GM21825 (cell line): ENCODE measurements at regions not wholly inside any gene's neighbourhood (a gene's known extent, or its start where the extent isn't known, plus 50 kb on each side); places are given as distances from the start of the nearest gene placed in this dataset.
"Not testable (repeated sequence)": the region's sequence is repeated elsewhere in the genome, so short reads cannot be mapped to it uniquely, and the experiment has no call there.

Experiments
- ATAC-seq: cut with Tn5 transposase; IDR thresholded peaks from one replicate; pipeline ENCODE4 v1.9.1; 2021; ENCODE audit warnings: mild to moderate bottlenecking, moderate library complexity; ENCODE audit not compliant: unreplicated experiment

GRCh38 chr7:106354822-106355221 is 70.0 kb upstream of the NAMPT start:
- ATAC-seq, result no peak

GRCh38 chr7:106353944-106354343 is 69.2 kb upstream of the NAMPT start:
- no peak for ATAC-seq

GRCh38 chr7:106348231-106348630 is 63.4 kb upstream of the NAMPT start:
- no peak for ATAC-seq

- no peak for ATAC-seq
Measured at GRCh38 chr7:106347229-106347833, 62.5 kb upstream of the NAMPT start.

- peak; percentile 87 for ATAC-seq
Measured at GRCh38 chr7:106346678-106347217, 62.0 kb upstream of the NAMPT start.

- no peak for ATAC-seq
Measured at GRCh38 chr7:106346167-106346677, 61.4 kb upstream of the NAMPT start.

- no peak for ATAC-seq
Measured at GRCh38 chr7:106345421-106346166, 60.8 kb upstream of the NAMPT start.

- no peak for ATAC-seq
Measured at GRCh38 chr7:106344861-106345260, 60.1 kb upstream of the NAMPT start.

- no peak for ATAC-seq
Measured at GRCh38 chr7:106344211-106344610, 59.4 kb upstream of the NAMPT start.

GRCh38 chr7:106342049-106342448 is 57.3 kb upstream of the NAMPT start:
- ATAC-seq, result not testable (repeated sequence)

GRCh38 chr7:106340247-106340596 is 55.4 kb upstream of the NAMPT start:
- not testable (repeated sequence) for ATAC-seq

- ATAC-seq, result no peak
Measured at GRCh38 chr7:106339513-106340246, 54.9 kb upstream of the NAMPT start.

- ATAC-seq, result no peak
Measured at GRCh38 chr7:106337754-106338153, 53.0 kb upstream of the NAMPT start.

- ATAC-seq, result no peak
Measured at GRCh38 chr7:106335814-106336213, 51.0 kb upstream of the NAMPT start.
